GM12873 (cell line): ENCODE measurements at regions not wholly inside any gene's neighbourhood (a gene's known extent, or its start where the extent isn't known, plus 50 kb on each side); places are given as distances from the start of the nearest gene placed in this dataset.

Experiments
- CTCF ChIP-seq: IDR thresholded peaks from 2 replicates; pipeline ENCODE4 v1.5.1; 2012; ENCODE audit warnings: low read depth, mild to moderate bottlenecking, moderate library complexity, low read length, control low read depth; ENCODE audit not compliant: insufficient read depth; ENCODE audit errors: missing control alignments

DNA sequence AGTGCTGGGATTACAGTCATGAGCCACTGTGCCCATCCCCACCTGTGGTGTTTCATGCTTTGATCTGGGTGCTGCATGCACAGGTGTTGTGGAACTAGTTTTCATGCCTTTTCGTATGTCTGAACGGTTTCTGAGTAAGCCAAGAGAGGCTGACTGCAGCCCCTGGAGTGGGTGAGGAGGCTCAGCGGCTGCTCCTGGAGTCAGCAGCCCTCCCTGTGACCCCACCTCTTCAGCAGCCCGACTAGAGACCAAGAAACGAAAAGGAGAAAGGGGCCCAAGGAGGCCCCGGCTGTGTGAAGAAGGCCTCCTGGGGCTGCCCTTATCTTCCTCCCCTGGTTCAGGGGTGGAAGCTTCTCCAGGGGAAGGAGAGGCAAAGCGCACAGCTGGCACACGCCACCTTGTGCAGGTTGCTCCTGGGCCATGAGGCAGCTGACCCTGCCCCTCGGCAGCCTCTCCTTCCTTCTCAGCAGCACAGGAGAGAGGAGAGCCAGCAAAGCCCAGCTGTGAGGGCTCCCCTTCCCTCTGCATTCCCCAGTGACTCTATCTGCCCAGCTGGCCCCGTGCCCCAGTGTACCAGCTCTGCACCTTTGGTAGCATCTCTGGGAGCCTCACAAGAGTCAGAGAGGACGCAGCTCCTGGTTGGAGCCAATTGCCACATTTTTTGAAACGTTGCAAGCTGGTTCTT lies 182.5 kb upstream of the HS6ST1 start:
- no peak for TF ChIP-seq CTCF

DNA sequence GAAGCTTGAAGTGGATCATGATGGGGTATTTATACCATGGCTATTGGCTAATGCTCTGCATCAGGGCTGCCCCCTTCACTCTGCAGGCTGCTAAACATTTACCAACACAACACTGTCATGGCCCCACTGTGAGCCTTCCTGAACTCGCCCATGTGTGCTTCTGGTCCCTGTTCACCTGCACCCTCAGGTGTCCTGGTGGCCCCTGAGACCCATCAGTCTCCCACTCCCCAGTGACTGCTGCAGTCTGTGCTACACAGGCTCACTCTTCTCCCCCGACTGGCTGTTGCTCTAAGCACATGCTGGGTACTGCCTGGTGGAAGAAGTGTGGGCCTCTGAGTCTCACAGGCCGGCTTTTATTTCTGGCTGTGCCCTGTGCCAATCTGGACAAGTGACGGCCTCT lies 183.0 kb upstream of the HS6ST1 start:
- TF ChIP-seq CTCF: no peak

- TF ChIP-seq CTCF: no peak
Measured at GRCh38 chr2:128502200-128502599, 183.5 kb upstream of the HS6ST1 start.

DNA sequence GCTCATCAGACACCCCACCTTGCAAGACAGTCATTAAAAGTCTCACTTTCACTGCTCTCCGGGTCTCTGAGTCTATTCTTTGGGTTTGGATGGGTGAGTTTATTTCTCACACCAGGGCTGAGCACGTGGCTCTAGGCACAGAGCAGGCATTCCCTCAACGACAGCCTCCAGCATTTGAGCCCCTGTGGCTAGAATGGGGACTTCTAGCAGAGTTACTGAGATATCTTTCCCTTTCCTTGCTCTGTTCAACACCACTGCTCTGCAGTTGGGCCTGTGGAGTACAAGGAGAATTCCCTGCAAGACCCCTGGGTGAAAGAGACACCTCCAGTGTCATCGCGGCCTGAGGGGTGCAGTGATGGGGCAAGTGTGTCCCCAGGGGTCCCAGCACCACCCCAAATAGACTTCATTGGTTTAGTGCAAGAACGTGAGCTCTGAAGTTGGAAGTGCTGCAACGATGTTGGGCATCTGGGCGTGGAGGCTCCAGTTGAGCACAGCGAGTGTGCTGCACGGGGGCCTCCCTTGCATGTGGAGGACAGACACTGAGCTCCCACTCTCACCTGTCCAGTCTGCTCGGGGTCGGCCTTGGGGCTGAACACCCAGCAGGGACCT lies 184.1 kb upstream of the HS6ST1 start:
- no peak for TF ChIP-seq CTCF

DNA sequence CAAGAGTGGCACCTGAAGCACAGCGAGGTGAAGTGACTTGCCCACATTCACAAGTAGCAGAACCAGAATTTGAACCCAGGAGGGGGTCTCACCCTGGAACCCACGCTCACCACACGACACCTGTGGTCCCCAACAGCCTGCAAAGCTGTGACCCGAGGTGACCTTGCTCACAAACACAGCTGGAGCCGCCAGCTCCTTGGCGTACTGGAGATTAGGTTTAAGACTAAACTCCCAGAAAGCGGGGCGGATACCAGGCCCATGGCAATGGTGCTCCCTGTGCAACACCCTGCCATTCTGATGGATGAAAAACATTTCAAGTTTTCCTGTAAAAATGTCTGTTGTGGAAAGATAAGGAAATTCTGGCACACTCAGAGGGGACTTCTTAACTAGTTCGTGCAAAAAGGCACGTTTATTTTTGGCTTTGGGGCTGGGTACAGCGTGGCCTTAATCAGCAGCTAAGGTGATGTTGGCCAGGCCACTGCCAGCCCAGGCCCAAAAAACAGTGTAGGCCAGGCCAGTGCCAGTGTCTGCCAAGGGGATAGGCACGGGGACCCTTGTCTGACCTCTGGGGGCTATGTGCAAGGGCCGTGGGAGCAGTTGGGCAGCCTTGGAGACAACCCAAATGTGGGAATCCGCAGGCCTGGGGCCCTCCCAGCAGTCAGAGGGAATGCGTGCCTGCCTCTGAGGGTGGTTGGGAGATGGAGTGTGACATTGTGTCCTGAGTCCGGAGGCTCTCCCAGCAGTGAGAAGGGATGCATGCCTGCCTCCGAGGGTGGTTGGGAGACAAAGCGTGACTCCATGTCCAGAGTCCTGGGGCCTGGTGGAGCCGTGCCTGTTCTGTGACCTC lies 185.0 kb upstream of the HS6ST1 start:
- no peak for TF ChIP-seq CTCF

GRCh38 chr2:128504246-128505149 lies 185.8 kb upstream of the HS6ST1 start:
- TF ChIP-seq CTCF: no peak
